IMR-90 (cell line): ENCODE measurements at regions not wholly inside any gene's neighbourhood (a gene's known extent, or its start where the extent isn't known, plus 50 kb on each side); places are given as distances from the start of the nearest gene placed in this dataset.

Experiments used
- ATAC-seq: fragments of 200-7000 bp; cut with Tn5 transposase; 2 replicates; pipeline ENCODE4 v1.9.1; 2020; ENCODE audit warnings: low read depth, mild to moderate bottlenecking, moderate library complexity
- BruUV-seq: library from RNA; stranded (reverse); fragments of 400-500 nt; replicated peaks from 2 replicates; lab custom pipeline; 2021; lab: Mats Ljungman, UMichigan
- CTCF ChIA-PET: fragments of 300-600 bp; formaldehyde crosslinking; extraction: SDS; loops from one replicate; lab custom pipeline; 2021; ENCODE audit warnings: antibody characterized with exemption; lab: Yijun Ruan, JAX
- POLR2A ChIA-PET: fragments of 300-600 bp; sonication (Branson Sonifier 250); formaldehyde crosslinking; loops from one replicate; lab custom pipeline; 2022; ENCODE audit warnings: antibody characterized with exemption; ENCODE audit not compliant: unreplicated experiment; lab: Charles Lee
- DNase-seq: peaks from one replicate; pipeline ENCODE4 v3.0.0; 2013
- H2AFZ ChIP-seq: replicated peaks from 2 replicates; pipeline ENCODE3; 2013; ENCODE audit warnings: low read length, mild to moderate bottlenecking; ENCODE audit not compliant: poor library complexity
- H2AK5ac ChIP-seq: 2 replicates; pipeline ENCODE4 v1.6.1; 2013; ENCODE audit warnings: low read depth, low read length, inconsistent platforms
- H2AK9ac ChIP-seq: replicated peaks from 2 replicates; pipeline ENCODE3; 2013; ENCODE audit warnings: mild to moderate bottlenecking, low read depth, low read length, moderate library complexity; ENCODE audit not compliant: poor library complexity
- H2BK120ac ChIP-seq: 2 replicates; pipeline ENCODE4 v1.6.1; 2013; ENCODE audit warnings: low read depth, low read length, inconsistent platforms
- H2BK15ac ChIP-seq: 3 replicates; pipeline ENCODE4 v1.6.1; 2013; ENCODE audit warnings: low read depth, low read length, inconsistent platforms
- H2BK20ac ChIP-seq: 2 replicates; pipeline ENCODE4 v1.6.1; 2013; ENCODE audit warnings: low read depth, mild to moderate bottlenecking, inconsistent platforms, low read length, moderate library complexity
- H2BK5ac ChIP-seq: 2 replicates; pipeline ENCODE4 v1.6.1; 2013; ENCODE audit warnings: mild to moderate bottlenecking, low read depth, low read length, inconsistent platforms; ENCODE audit not compliant: poor library complexity, severe bottlenecking
- H3K14ac ChIP-seq: replicated peaks from 2 replicates; pipeline ENCODE4 v1.6.1; 2013; ENCODE audit warnings: low read depth, low read length, inconsistent platforms
- H3K18ac ChIP-seq: 2 replicates; pipeline ENCODE4 v1.6.1; 2013; ENCODE audit warnings: low read depth, low read length, control low read depth
- H3K23ac ChIP-seq: 2 replicates; pipeline ENCODE4 v1.6.1; 2013; ENCODE audit warnings: low read depth, low read length, inconsistent platforms
- H3K27ac ChIP-seq: 2 replicates; pipeline ENCODE4 v1.5.1; 2013; ENCODE audit warnings: mild to moderate bottlenecking, control low read depth, low read length; ENCODE audit not compliant: insufficient read depth
- H3K27me3 ChIP-seq: 2 replicates; pipeline ENCODE4 v1.6.1; 2013; ENCODE audit warnings: low read length; ENCODE audit not compliant: control insufficient read depth, insufficient read depth
- H3K36me3 ChIP-seq: 2 replicates; pipeline ENCODE4 v1.6.1; 2013; ENCODE audit warnings: low read length, mixed read lengths; ENCODE audit not compliant: control insufficient read depth, insufficient read depth
- H3K4ac ChIP-seq: 2 replicates; pipeline ENCODE4 v1.6.1; 2013; ENCODE audit warnings: low read depth, low read length, inconsistent platforms
- H3K4me1 ChIP-seq: 2 replicates; pipeline ENCODE4 v1.6.1; 2013; ENCODE audit warnings: low read length, mixed read lengths; ENCODE audit not compliant: control insufficient read depth, insufficient read depth
- H3K4me2 ChIP-seq: 2 replicates; pipeline ENCODE4 v1.6.1; 2013; ENCODE audit warnings: low read depth, mild to moderate bottlenecking, control low read depth, low read length, moderate library complexity
- H3K4me3 ChIP-seq: 2 replicates; pipeline ENCODE4 v1.5.1; 2013; ENCODE audit warnings: low read depth, mild to moderate bottlenecking, control low read depth, low read length, moderate library complexity; ENCODE audit not compliant: insufficient read depth
- H3K56ac ChIP-seq: 2 replicates; pipeline ENCODE4 v1.6.1; 2013; ENCODE audit warnings: low read length, inconsistent platforms; ENCODE audit not compliant: insufficient read depth; ENCODE audit errors: extremely low read depth
- H3K79me1 ChIP-seq, 2 experiments: 2 replicates each; pipeline ENCODE4 v1.6.1; 2013; ENCODE audit warnings: low read length in 2 of 2, inconsistent platforms in 1 of 2, low read depth in 1 of 2
- H3K9ac ChIP-seq: 2 replicates; pipeline ENCODE4 v1.6.1; 2013; ENCODE audit warnings: low read depth, low read length, control low read depth
- H3K9me1 ChIP-seq: 2 replicates; pipeline ENCODE4 v1.6.1; 2013; ENCODE audit warnings: low read length, inconsistent platforms; ENCODE audit not compliant: insufficient read depth
- H3K9me3 ChIP-seq: 2 replicates; pipeline ENCODE4 v1.6.1; 2013; ENCODE audit warnings: low read length; ENCODE audit not compliant: control insufficient read depth, insufficient read depth
- H4K20me1 ChIP-seq: 2 replicates; pipeline ENCODE4 v1.6.1; 2013; ENCODE audit warnings: low read length, inconsistent platforms; ENCODE audit not compliant: insufficient read depth
- H4K5ac ChIP-seq: 2 replicates; pipeline ENCODE4 v1.6.1; 2013; ENCODE audit warnings: mild to moderate bottlenecking, low read depth, low read length, control low read depth
- H4K8ac ChIP-seq, 2 experiments: 2 replicates each; pipeline ENCODE4 v1.6.1; 2013; ENCODE audit warnings: low read depth in 2 of 2, low read length in 2 of 2, control low read depth in 1 of 2, inconsistent platforms in 1 of 2
- H4K91ac ChIP-seq: 2 replicates; pipeline ENCODE4 v1.6.1; 2013; ENCODE audit warnings: low read depth, low read length, inconsistent platforms; ENCODE audit not compliant: insufficient read depth
- CTCF ChIP-seq: conservative IDR thresholded peaks from 2 replicates; pipeline ENCODE4 v1.5.1; 2012; ENCODE audit warnings: mild to moderate bottlenecking, low read depth, low read length, improper control_type of control experiment
- MXI1 ChIP-seq: IDR thresholded peaks from 2 replicates; pipeline ENCODE4 v1.6.1; 2012; ENCODE audit warnings: low read depth, mild to moderate bottlenecking, low read length, moderate library complexity, borderline replicate concordance
- WGBS, 2 experiments: methylation state at CpG; one replicate each; pipeline versions ENCODE4 v1.1.5 to v1.1.7; 2013; ENCODE audit warnings: missing lambda C conversion rate in 2 of 2; ENCODE audit not compliant: insufficient read length in 1 of 2; ENCODE audit errors: extremely low coverage in 2 of 2; 5-methylcytosine and 5-hydroxymethylcytosine counted together
- dilution Hi-C: fragments of 300-500 bp; cut with HindIII; formaldehyde crosslinking; loops from one replicate; pipeline ENCODE4 v1.14.3; 2018; ENCODE audit warnings: low sequenced_read_pairs; ENCODE audit not compliant: unreplicated experiment
- in situ Hi-C: fragments of 300-500 bp; cut with MboI; formaldehyde crosslinking; loops from 3 replicates; pipeline ENCODE4 v1.14.3; 2019; ENCODE audit warnings: low sequenced_read_pairs, inconsistent platforms, mixed read lengths
- intact Hi-C: fragments of 100-400 bp; cut with micrococcal nuclease; formaldehyde crosslinking; loops from 2 replicates; pipeline ENCODE4 v1.10.0; 2022
- TF ChIP-seq, protein P1 (sequence below): fragments of 150-350 bp; IDR thresholded peaks from 2 replicates; pipeline ENCODE4 v1.6.1; 2017; ENCODE audit warnings: mild to moderate bottlenecking, antibody characterized with exemption, low read length, low read depth

GRCh38 chr2:234625626-234626250 is 128.9 kb upstream of the ARL4C start:
- Histone ChIP-seq H3K27me3 (no peaks in the 10 kb centered on the region), H3K79me1 (no peaks in the 10 kb centered on the region), H4K91ac (no peak overlapping the region), H2BK120ac (no peak overlapping the region), H4K20me1 (no peaks in the 10 kb centered on the region), H3K23ac (no peak overlapping the region), H2AK9ac (no peak overlapping the region), H3K4me1 (peaks cover 10% of the 10 kb centered on the region), H3K56ac (no peak overlapping the region), H3K18ac (no peak overlapping the region), H3K4me3 (no peak overlapping the region), H2AK5ac (0 out of 2 replicates have a peak overlapping the region, but pooled peaks have one; percentile 20), H2AFZ (no peak overlapping the region), H3K14ac (no peak overlapping the region), H3K4me2 (no peak overlapping the region), H3K4ac (peak overlapping the region; percentile 30; the same call in 1 of the 2 replicates), H4K8ac (no peak overlapping the region), H4K5ac (no peak overlapping the region), H3K9me1 (peaks cover 3% of the 10 kb centered on the region; the same call in 1 of the 2 replicates), H3K9me3 (no peaks in the 10 kb centered on the region; the same call in 1 of the 2 replicates), H3K9ac (no peak overlapping the region), H2BK20ac (no peak overlapping the region; the same call in 1 of the 2 replicates), H2BK15ac (0 out of 3 replicates have a peak overlapping the region, but pooled peaks have one; percentile 38), H2BK5ac (no peak overlapping the region), H3K36me3 (no peaks in the 10 kb centered on the region), H3K27ac (no peak overlapping the region)
- in situ Hi-C loops, result no loop called here
- no peak for TF ChIP-seq MXI1
- TF ChIP-seq CTCF, result no peak
- TF ChIP-seq, protein P1, sequence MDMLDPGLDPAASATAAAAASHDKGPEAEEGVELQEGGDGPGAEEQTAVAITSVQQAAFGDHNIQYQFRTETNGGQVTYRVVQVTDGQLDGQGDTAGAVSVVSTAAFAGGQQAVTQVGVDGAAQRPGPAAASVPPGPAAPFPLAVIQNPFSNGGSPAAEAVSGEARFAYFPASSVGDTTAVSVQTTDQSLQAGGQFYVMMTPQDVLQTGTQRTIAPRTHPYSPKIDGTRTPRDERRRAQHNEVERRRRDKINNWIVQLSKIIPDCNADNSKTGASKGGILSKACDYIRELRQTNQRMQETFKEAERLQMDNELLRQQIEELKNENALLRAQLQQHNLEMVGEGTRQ, result peak; percentile 39; the same call in 1 of the 2 replicates
- intact Hi-C loops, result no loop called here
- ATAC-seq, result no peak
- ChIA-PET POLR2A (no interaction called here), CTCF (no interaction called here)
- WGBS, 2 experiments, result 100% methylated on average over 3 of the region's 4 CpGs; no CpG with 5 or more reads in 1 of the 2 experiments
- no peak for DNase-seq
- dilution Hi-C loops, result no loop called here
- BruUV-seq, result no TSS peak
